Natural killer cell (primary cell): ENCODE measurements at regions not wholly inside any gene's neighbourhood (a gene's known extent, or its start where the extent isn't known, plus 50 kb on each side); places are given as distances from the start of the nearest gene placed in this dataset.

Experiments
- ATAC-seq, 3 donors: fragments of 150-1000 bp in 2 of 3; fragments of 200-7000 bp in 1 of 3; cut with Tn5 transposase; 1 replicate in 1 of 3; 2 replicates in 2 of 3; pipeline ENCODE4 v1.10.0; 2021; ENCODE audit warnings: mild to moderate bottlenecking in 2 of 3, moderate library complexity in 2 of 3
- DNase-seq, 2 donors: peaks; one replicate each; pipeline versions ENCODE4 v3.0.0 to v3.0.0-alpha.2; 2013 to 2021; ENCODE audit warnings: mixed read lengths in 1 of 2
- H3K27ac ChIP-seq: one replicate; pipeline ENCODE4 v1.5.1; 2013; ENCODE audit warnings: mild to moderate bottlenecking, low read length
- H3K27me3 ChIP-seq: one replicate; pipeline ENCODE4 v1.6.1; 2013; ENCODE audit warnings: low read length; ENCODE audit not compliant: control insufficient read depth, insufficient read depth
- H3K36me3 ChIP-seq: one replicate; pipeline ENCODE4 v1.6.1; 2013; ENCODE audit warnings: low read length; ENCODE audit not compliant: control insufficient read depth, insufficient read depth
- H3K4me1 ChIP-seq: one replicate; pipeline ENCODE4 v1.6.1; 2013; ENCODE audit warnings: low read length; ENCODE audit not compliant: control insufficient read depth, insufficient read depth
- H3K4me3 ChIP-seq: one replicate; pipeline ENCODE4 v1.5.1; 2013; ENCODE audit warnings: low read length
- H3K9me3 ChIP-seq: one replicate; pipeline ENCODE4 v1.6.1; 2013; ENCODE audit warnings: low read length; ENCODE audit not compliant: control insufficient read depth, insufficient read depth
- H3K27ac Mint-ChIP-seq, 2 donors: one replicate each; pipeline ENCODE4 v1.8.0; 2022; ENCODE audit warnings: mild to moderate bottlenecking in 2 of 2, mixed read lengths in 2 of 2, moderate library complexity in 1 of 2
- H3K27me3 Mint-ChIP-seq, 2 donors: one replicate each; pipeline ENCODE4 v1.8.0; 2022; ENCODE audit warnings: low read depth in 2 of 2, mixed read lengths in 2 of 2
- H3K36me3 Mint-ChIP-seq: one replicate; pipeline ENCODE4 v1.8.0; 2022; ENCODE audit warnings: mixed read lengths
- H3K4me1 Mint-ChIP-seq, 2 donors: one replicate each; pipeline ENCODE4 v1.8.0; 2022; ENCODE audit warnings: mixed read lengths in 2 of 2
- H3K4me3 Mint-ChIP-seq: one replicate; pipeline ENCODE4 v1.8.0; 2022; ENCODE audit warnings: mild to moderate bottlenecking, moderate library complexity, mixed read lengths
- H3K9me3 Mint-ChIP-seq, 2 donors: one replicate each; pipeline ENCODE4 v1.8.0; 2022; ENCODE audit warnings: mixed read lengths in 2 of 2
- CTCF ChIP-seq: fragments of 200-600 bp; IDR thresholded peaks from one replicate; pipeline ENCODE4 v1.8.0; 2022; ENCODE audit warnings: antibody characterized with exemption
- WGBS: methylation state at CpG from one replicate; pipeline ENCODE4 v1.1.7; 2013; ENCODE audit warnings: missing lambda C conversion rate; ENCODE audit not compliant: insufficient coverage; 5-methylcytosine and 5-hydroxymethylcytosine counted together
- intact Hi-C: fragments of 100-400 bp; cut with micrococcal nuclease; formaldehyde crosslinking; loops from one replicate; pipeline ENCODE4 v1.14.2; 2022

GRCh38 chrX:79623098-79623762, 256.1 kb upstream of the ITM2A start:
- intact Hi-C loops = no loop called here
- Mint-ChIP-seq H3K9me3 (peaks cover 0 to 2% of the 10 kb centered on the region in 2 donors), H3K4me3 (no peak overlapping the region), H3K27me3 (no peaks in the 10 kb centered on the region), H3K36me3 (no peaks in the 10 kb centered on the region), H3K27ac (no peak overlapping the region), H3K4me1 (no peaks in the 10 kb centered on the region)
- WGBS = 100% methylated on average over 1 of the region's 3 CpGs
- DNase-seq (no peak), ATAC-seq (no peak)
- Histone ChIP-seq H3K4me3 (no peak overlapping the region), H3K27ac (no peak overlapping the region), H3K27me3 (no peaks in the 10 kb centered on the region), H3K36me3 (no peaks in the 10 kb centered on the region), H3K9me3 (no peaks in the 10 kb centered on the region), H3K4me1 (no peaks in the 10 kb centered on the region)
- no peak for TF ChIP-seq CTCF

GRCh38 chrX:79618280-79618679, 251.1 kb upstream of the ITM2A start:
- H3K4me3 Mint-ChIP-seq = no peak overlapping the region
- Histone ChIP-seq H3K27me3 (no peaks in the 10 kb centered on the region), H3K36me3 (no peaks in the 10 kb centered on the region), H3K27ac (no peak overlapping the region), H3K4me1 (no peaks in the 10 kb centered on the region), H3K4me3 (no peak overlapping the region), H3K9me3 (no peaks in the 10 kb centered on the region)
- no peaks in the 10 kb centered on the region for H3K36me3 Mint-ChIP-seq
- peaks cover 0 to 2% of the 10 kb centered on the region in 2 donors for H3K9me3 Mint-ChIP-seq
- intact Hi-C loops = no loop called here
- DNase-seq = no peak
- no peaks in the 10 kb centered on the region for H3K4me1 Mint-ChIP-seq
- no peak for TF ChIP-seq CTCF
- H3K27me3 Mint-ChIP-seq = peaks cover 0 to 8% of the 10 kb centered on the region in 2 donors
- 83% methylated on average over 2 of the region's 4 CpGs for WGBS
- H3K27ac Mint-ChIP-seq = no peak overlapping the region
- ATAC-seq = no peak

- H3K9me3 Mint-ChIP-seq = no peaks in the 10 kb centered on the region
- no peak overlapping the region for H3K4me3 ChIP-seq
- no peak overlapping the region for H3K27ac Mint-ChIP-seq
- no peaks in the 10 kb centered on the region for H3K4me1 ChIP-seq
- intact Hi-C loops = no loop called here
- 89% methylated on average over 4 of the region's 4 CpGs for WGBS
- no peak for ATAC-seq
- H3K36me3 Mint-ChIP-seq = no peaks in the 10 kb centered on the region
- H3K27ac ChIP-seq = no peak overlapping the region
- H3K27me3 Mint-ChIP-seq = peaks cover 0 to 12% of the 10 kb centered on the region in 2 donors
- no peak for DNase-seq
- no peaks in the 10 kb centered on the region for H3K9me3 ChIP-seq
- no peaks in the 10 kb centered on the region for H3K4me1 Mint-ChIP-seq
- H3K27me3 ChIP-seq = no peaks in the 10 kb centered on the region
- no peak overlapping the region for H3K4me3 Mint-ChIP-seq
- H3K36me3 ChIP-seq = no peaks in the 10 kb centered on the region
- TF ChIP-seq CTCF = no peak
Observed at GRCh38 chrX:79604364-79604763, 237.2 kb upstream of the ITM2A start.
